NCI-H1417 treated with DMSO at 0.1 percent for 48 hours (cell line): ENCODE measurements at regions not wholly inside any gene's neighbourhood (a gene's known extent, or its start where the extent isn't known, plus 50 kb on each side); places are given as distances from the start of the nearest gene placed in this dataset.
"Not testable (repeated sequence)": the region's sequence is repeated elsewhere in the genome, so short reads cannot be mapped to it uniquely, and the experiment has no call there.

Experiments
- DNase-seq: peaks from one replicate; lab custom pipeline; 2025; lab: John Stamatoyannopoulos, UW

GRCh38 chr21:33972539-33972938 lies 56.9 kb upstream of the ATP5PO start:
- no peak for DNase-seq

- DNase-seq = no peak
Observed at GRCh38 chr21:33971492-33972013, 55.9 kb upstream of the ATP5PO start.

GRCh38 chr21:33969581-33969980 lies 54.0 kb upstream of the ATP5PO start:
- DNase-seq = no peak

- DNase-seq = no peak
Observed at GRCh38 chr21:33968995-33969348, 53.4 kb upstream of the ATP5PO start.

- DNase-seq = no peak
Observed at GRCh38 chr21:33968080-33968994, 52.7 kb upstream of the ATP5PO start.

- DNase-seq = no peak
Observed at GRCh38 chr21:33967086-33967571, 51.5 kb upstream of the ATP5PO start.

- no peak for DNase-seq
Observed at GRCh38 chr21:33966324-33966949, 50.8 kb upstream of the ATP5PO start.

- not testable (repeated sequence) for DNase-seq
Observed at GRCh38 chr21:33965662-33966061, 50.1 kb upstream of the ATP5PO start.
